GM12865 (cell line): ENCODE measurements at regions not wholly inside any gene's neighbourhood (a gene's known extent, or its start where the extent isn't known, plus 50 kb on each side); places are given as distances from the start of the nearest gene placed in this dataset.

Source experiments
- DNase-seq: peaks from one replicate; pipeline ENCODE4 v3.0.0; 2010; ENCODE audit warnings: low read depth
- H3K4me3 ChIP-seq: 2 replicates; pipeline ENCODE4 v1.5.1; 2011; ENCODE audit warnings: mild to moderate bottlenecking, low read depth, low read length, control low read depth
- CTCF ChIP-seq: IDR thresholded peaks from 2 replicates; pipeline ENCODE4 v1.5.1; 2011; ENCODE audit warnings: low read length, control low read depth, low read depth, inconsistent platforms; ENCODE audit not compliant: insufficient read depth; ENCODE audit errors: missing control alignments

GRCh38 chr15:26243382-26243781 lies 380.3 kb upstream of the ATP10A start:
- TF ChIP-seq CTCF, result no peak
- DNase-seq, result no peak
- no peak overlapping the region for H3K4me3 ChIP-seq

GRCh38 chr15:26242565-26243071 lies 379.5 kb upstream of the ATP10A start:
- no peak for TF ChIP-seq CTCF
- no peak for DNase-seq
- no peak overlapping the region for H3K4me3 ChIP-seq

GRCh38 chr15:26235864-26236263 lies 372.7 kb upstream of the ATP10A start:
- TF ChIP-seq CTCF, result no peak
- no peak for DNase-seq
- H3K4me3 ChIP-seq, result no peak overlapping the region

GRCh38 chr15:26234976-26235767 lies 372.0 kb upstream of the ATP10A start:
- DNase-seq, result no peak
- H3K4me3 ChIP-seq, result no peak overlapping the region
- TF ChIP-seq CTCF, result no peak

GRCh38 chr15:26232691-26233090 lies 369.6 kb upstream of the ATP10A start:
- no peak for TF ChIP-seq CTCF
- H3K4me3 ChIP-seq, result no peak overlapping the region
- no peak for DNase-seq

- no peak overlapping the region for H3K4me3 ChIP-seq
- no peak for TF ChIP-seq CTCF
- DNase-seq, result no peak
These were observed 368.0 kb upstream of the ATP10A start for GRCh38 chr15:26231096-26231495.

GRCh38 chr15:26224266-26224665 lies 361.1 kb upstream of the ATP10A start:
- H3K4me3 ChIP-seq, result no peak overlapping the region
- no peak for TF ChIP-seq CTCF
- DNase-seq, result no peak
